H4 (cell line): ENCODE measurements at regions not wholly inside any gene's neighbourhood (a gene's known extent, or its start where the extent isn't known, plus 50 kb on each side); places are given as distances from the start of the nearest gene placed in this dataset.

Experiments used
- DNase-seq: peaks from one replicate; pipeline ENCODE4 v3.0.0-alpha.2; 2015; ENCODE audit warnings: low spot score

DNA sequence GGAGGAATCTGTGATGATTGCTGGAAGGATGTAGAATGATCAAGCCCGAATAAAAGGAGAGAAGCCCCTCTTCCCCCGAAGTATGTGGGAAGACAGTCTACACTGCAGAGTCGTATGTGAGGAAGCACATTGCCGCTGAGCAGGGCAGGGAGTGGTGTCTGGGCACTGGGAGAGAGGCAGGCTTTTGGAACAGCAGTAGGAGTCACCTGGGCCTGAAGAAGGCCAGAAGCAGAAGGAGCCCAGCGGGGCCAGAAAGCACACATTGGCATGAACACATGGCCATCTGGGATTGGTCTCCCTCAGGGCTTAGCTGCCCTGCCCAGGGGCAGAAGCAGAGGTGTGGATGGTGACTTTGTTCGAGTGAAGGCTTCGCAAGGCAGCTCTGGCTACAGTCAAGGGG, 162.8 kb downstream of the ERCC6L2 start:
- no peak for DNase-seq

DNA sequence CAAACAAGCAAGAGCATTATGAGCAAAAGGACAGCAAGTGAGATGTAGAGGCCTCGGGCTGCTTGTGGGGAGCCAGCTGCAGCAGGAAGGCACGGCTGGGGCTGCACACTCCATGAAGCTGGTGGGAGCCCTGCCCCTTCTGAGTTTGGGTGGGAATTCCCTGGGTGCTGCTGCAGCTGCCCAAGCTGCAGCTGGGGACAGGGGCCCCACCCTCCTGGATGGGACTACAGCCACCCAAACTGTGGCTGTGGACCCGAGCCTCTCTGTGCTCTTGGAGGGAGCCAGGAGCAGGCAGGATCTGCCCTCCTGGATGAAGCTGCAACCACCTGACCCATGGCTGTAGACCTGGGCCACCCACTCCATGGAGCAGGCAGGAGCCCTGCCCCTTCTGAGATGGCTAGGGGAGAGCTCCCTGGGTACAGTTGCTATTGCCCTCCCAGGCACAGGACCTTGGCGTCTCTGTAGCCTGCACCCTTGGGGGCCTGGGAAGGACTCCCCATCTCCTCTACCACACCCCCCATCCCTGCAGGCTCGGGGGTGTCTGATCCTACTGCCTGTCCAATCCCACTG, 159.1 kb downstream of the ERCC6L2 start:
- no peak for DNase-seq

DNA sequence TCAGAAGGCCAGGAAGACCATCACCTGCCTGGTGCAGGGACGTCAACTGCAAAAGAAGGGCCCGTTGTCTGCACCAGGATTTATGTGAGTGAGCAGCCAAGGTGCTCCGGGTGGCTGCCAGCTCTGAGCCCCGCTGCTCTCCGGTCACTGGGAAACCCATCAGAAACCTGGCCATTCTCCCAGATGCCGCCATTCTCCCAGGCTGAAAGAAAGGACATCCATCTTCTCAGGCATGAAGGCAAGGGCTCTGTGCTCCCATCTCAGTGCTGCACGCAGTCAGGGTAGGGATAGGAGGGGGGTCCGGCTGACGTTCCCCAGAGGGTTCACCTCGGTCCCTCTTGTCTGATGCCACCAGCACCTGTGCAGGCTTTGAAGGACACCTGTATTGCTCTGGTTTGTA, 158.4 kb downstream of the ERCC6L2 start:
- DNase-seq, result no peak

DNA sequence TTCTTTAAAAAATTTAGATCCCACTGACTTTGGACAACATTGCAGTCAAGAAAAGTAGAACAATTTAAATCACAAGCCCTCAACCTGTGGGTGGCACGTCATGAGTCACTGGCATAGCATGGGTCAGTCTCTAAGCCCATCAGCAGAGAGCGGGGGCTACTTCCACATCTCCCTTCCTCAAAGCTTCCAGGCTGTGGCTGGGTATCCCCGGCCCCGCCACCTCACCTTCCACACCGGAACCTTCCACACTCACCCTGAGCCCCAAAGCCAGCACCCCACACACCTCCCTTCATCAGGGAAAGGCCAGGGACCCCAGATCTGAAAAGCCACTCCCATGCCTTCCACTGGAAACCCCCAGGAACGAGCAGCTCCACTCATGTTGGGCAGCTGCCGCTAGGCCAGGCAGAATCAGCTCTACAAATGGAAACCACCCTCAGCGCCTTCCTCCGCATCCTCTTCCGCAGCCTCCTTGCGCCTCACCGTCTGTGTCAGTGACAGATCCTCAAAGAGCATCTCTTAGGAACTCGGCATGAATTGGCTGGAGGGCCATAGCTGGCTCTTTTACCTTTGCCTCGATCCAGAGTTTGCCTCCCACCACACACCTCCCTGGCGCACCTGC, 156.5 kb downstream of the ERCC6L2 start:
- no peak for DNase-seq

DNA sequence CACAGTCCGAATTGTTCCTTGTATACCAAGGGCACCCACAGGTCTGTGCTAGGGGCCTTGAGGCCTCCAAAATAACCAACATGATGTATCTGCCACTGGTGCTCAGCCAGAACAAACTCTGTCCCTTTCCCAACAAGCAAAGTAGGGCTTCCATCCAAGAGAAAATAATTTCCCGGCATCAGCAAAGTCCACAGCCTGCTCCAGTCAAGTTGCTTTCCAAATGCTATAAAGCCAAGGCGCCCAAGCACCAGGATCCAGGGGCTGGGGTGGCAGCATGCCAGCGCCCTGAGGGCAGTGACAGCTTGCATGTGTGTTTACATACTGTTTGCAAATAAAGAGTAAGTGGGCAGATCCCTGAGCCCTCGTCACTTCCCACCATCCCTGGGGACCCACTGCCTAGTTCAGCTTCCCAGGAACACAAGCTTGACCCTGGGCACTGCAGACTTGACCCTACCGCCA, 155.9 kb downstream of the ERCC6L2 start:
- peak; percentile 90 for DNase-seq

DNA sequence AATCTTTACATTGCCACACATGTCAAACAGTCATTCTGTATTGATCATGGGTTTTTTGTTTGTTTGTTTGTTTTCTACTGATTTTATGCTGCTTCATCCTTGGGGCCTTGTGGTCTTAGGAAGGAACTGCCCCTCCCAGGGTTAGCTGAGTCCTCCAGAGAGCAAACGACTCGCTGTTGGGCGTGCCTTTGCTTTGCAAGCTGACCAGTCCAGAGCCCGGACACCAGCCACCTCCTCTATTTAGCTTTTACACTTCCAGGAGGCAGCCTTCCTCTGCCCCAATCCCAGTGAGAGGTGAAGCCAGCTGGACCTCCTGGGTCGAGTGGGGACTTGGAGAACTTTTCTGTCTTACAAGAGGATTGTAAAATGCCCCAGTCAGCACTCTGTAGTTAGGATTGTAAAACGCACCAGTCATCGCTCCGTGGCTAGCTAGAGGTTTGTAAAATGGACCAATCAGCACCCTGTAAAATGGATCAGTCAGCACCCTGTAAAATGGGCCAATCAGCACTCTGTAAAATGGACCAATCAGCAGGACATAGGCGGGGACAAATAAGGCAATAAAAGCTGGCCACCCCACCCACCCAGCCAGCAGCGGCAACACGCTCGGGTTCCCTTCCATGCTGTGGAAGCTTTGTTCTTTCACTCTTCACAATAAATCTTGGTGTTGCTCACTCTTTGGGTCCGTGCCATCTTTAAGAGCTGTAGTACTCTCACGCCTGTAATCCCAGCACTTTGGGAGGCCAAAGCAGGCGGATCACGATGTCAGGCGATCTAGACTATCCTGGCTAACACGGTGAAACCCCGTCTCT, 154.4 kb downstream of the ERCC6L2 start:
- no peak for DNase-seq

DNA sequence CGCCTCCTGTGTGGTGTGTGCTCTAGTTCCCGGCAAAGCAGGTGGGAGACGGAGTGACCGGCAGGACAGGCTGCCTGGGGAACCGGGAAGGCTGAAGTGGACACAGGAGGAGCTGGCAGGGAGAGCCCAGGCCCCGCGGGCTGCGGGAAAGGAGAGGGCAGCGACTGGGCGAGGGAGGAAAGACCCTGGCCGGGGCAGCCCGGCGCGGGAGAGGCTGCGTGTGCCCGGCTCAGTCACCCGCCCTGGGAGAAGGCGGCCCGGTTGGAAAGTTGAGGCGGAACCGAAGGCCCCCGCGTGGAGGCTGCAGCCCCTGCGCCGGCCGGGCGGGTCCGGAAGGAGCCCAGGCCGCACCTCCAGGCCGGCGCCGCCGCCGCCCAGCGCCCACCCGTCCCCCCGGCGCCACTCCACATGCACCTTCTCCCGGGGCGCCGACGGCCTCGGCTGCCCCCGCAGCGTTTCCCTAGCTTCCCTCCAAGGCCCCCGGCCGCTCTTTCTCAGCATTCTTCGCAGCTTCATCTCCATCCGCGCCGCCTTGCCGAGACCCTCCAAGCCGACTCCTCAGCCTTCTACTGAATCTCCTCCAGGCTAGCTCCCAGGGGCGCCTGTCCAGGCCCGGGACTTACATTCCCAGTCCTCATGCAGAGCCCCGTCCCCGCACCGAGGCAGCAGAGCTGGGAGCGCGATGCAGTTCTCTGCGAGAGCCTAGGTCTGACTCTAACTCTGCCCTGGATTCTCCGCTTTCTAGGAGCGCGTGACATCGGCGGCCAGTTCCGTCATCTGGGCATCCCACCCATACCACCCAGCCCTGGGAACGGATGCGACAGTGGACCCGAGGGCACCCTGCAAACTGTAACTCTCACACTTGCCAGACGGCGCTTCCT, 152.0 kb downstream of the ERCC6L2 start:
- no peak for DNase-seq

DNA sequence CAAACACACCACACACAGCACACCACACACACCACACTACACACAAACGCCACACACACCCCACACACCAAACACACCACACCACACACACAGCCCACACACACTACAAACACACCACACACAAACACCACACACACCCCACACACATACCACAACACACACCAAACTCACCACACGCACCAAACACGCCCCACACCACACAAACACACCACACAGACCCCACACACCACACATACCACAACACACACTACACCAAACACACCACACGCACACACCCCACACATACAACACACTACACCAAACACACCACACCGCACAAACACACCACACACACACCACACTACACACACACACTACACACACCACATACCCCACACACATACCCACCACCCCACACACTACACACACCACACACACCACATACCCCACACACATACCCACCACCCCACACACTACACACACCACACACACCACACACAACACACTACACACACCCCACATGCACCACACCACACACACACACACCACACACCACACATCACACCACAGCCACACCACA, 151.2 kb downstream of the ERCC6L2 start:
- DNase-seq, result no peak

DNA sequence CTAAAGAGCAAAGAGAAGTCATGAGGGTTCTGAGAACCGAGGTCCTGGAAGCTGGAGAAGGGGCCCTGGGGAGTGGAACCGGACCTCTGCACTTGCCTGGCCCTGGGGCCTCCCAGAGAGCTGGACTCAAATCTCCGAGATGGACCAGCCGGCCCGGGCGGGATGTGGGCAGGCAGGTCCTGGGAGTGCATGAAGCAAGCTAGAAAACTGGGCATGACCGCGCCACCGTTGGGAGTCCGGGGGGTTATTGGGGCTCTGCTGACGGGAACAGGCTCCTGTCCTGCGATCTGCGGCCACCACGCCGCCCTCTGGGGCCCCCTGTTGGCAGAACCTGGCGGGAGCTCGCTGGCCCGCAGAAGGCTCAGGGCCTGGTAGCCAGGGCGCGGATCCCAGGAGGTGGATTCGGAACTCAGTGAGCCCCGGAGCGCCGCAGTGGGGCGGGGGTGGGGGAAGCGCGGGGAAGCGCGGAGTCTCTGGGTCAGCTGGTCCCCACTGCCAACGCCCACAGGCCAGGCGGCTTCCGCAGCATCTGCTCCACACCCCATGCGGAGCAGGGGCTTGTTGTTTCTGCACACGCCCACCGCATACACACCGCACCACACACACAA, 150.6 kb downstream of the ERCC6L2 start:
- DNase-seq, result no peak

DNA sequence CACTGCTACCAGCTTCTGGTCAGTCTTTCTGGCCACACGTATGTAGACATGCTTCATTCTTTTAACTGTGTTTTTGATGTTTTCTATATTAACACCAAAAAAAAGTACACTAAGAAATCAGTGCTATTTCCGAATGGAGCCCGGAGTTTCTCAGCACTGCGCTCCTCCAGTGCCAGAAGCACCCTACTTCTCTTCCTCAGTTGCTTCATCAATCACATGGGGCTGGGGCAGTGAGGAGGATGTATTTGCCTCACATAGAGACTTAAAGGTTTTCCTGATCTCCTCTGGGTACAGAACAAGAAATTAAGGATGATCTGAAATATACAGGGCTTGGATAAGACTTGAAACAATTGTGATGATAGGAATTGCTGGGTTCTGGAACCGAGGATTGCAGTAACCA, 148.0 kb downstream of the ERCC6L2 start:
- DNase-seq, result no peak

DNA sequence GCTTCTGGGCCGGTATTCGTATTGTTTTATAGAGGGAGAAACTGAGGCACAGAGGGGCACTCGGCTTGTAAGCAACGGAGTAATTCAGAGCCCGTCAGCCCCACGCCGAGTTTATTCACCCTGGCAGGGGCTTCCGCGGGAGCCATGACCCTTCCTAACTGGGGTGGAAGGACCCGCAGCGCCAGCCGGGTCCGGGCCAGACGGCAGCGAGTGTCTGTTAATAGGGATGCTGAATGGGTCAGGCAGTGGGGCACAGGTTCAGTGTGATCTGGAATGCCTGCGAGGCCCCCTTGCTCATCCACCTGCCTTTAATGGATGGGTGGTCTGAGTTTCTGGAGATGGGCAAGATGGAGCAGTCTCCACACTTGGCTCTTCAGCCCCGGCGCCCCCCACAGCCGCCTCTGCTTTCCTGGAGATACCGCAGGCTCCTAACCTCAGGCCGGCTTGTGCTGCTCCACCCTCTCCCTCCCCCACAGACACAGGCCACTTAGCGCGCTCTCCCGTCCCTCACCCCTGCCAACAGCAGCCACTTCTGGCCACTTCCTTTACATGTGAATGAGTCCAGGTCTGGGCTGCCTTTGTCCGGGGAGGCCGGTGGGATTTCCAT, 147.1 kb downstream of the ERCC6L2 start:
- DNase-seq, result no peak

DNA sequence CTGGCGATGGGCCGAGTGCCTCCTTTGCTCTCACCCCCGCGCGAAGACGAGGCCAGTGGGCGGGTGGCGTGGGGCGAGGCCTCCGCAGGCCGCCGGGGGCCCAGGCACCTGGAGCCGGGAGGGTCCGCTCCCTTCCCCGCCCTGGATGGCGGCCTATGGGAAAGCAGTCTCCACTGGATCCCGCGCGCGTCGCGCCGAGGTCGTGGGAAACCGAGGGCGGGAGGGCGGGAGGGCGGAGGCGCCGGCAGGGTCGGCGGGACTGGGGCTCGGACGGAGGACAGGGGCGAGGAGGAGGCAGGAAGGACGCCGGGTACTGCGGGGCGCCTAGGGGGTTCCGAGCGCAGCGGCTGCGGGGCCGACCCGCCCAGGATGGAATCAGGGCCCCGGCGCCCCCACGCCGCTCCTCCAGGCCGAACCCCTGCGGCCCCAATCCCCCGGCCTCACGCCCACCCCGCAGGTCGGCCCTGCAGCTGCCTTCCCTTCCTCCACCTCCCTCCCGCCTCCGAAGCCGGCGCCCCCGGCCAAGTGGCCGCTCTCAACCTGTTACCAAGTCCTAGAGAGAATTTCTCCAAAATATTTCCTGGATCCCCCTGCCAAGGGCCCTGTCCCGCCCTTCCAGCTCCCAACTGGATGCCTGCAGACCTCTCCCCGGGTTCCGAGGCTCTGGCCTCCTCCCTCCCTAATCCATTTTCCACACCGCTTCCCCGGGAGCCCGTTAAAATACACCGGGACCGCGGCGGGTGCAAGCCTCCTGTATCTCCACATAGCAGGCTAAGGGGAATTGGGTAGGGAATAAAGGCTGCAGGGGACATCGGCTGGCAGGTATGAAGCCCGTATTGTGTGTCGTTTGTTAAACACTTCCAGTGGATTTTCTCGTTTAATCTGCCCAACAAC, 146.3 kb downstream of the ERCC6L2 start:
- DNase-seq, result no peak

DNA sequence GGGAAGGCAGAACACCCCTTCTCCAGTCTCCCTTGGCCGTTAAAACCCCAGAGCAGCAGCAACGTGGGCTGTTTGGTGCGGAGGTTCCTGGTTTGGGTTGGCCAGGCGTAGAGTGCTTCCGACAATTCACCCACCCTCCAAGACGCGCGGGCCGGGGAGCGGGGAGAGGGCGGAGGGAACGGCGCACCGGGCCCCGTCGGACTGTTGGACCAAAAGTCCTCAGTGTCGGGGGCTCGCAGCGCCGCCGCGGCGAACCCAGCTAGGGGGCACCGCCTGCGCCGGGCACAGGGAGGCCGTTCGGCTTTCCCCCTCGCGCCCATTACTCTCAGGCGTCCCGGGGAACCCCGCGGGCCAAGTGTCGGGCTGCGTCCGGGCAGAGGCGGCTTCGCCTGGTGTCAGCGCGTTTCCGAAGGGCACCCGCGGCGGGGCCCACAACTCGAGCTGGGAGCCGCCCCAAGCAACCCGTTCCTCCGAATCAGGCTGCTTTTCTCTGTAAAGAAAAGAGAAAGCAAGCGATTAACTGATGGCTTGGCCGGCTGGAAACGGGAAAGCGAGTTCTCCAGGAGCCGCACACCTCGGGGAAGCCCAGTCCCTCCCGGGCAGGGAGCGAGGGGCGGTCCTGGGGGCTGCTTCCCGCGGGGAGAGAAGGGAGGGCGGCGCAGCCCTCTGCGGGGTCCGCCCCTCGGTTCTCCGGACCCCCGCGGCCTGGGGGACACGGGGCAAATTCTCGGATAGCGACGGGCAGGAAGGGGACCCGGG, 145.5 kb downstream of the ERCC6L2 start:
- no peak for DNase-seq

DNA sequence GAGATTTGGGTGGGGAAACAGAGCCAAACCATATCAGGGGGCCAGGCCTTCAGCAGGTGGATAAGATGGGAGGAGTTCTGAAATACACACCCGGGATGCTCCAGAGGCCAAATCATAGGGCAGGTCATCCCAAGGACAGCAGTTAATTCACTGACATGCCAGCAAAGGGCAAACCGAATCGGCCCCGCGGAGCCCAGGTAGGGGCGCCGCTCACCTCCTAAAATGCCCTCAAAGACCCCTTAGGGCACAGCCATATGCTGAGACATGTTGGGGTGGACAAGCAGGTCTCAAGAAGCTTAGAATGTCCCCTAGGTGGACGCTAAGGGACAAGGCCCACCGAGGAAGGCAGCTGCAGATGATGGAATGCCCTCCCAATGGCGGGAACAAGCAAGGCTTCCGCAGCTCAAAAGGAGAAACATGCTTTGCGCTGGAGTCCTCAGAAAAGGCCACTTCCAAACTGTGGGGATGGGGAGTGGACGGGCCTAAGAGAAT, 144.9 kb downstream of the ERCC6L2 start:
- DNase-seq, result no peak
